Stimulated activated CD4-positive, alpha-beta T cell treated with anti-CD3 and anti-CD28 coated beads, Interleukin-15, amount 100 ng/mL, for 24 hours (primary cell): ENCODE measurements at regions not wholly inside any gene's neighbourhood (a gene's known extent, or its start where the extent isn't known, plus 50 kb on each side); places are given as distances from the start of the nearest gene placed in this dataset.
"Not testable (repeated sequence)": the region's sequence is repeated elsewhere in the genome, so short reads cannot be mapped to it uniquely, and the experiment has no call there.

Experiments used
- DNase-seq: peaks from one replicate; pipeline ENCODE4 v3.0.0-alpha.2; 2020

GRCh38 chr3:106125321-106125720 lies 256.5 kb upstream of the CBLB start:
- no peak for DNase-seq

GRCh38 chr3:106126067-106126845 lies 257.4 kb upstream of the CBLB start:
- no peak for DNase-seq

- no peak for DNase-seq
Measured at GRCh38 chr3:106126846-106127235, 258.0 kb upstream of the CBLB start.

GRCh38 chr3:106129939-106130338 lies 261.1 kb upstream of the CBLB start:
- no peak for DNase-seq

GRCh38 chr3:106130384-106131198 lies 261.8 kb upstream of the CBLB start:
- no peak for DNase-seq

- no peak for DNase-seq
Measured at GRCh38 chr3:106135451-106136160, 266.8 kb upstream of the CBLB start.

- DNase-seq: no peak
Measured at GRCh38 chr3:106139826-106140225, 271.0 kb upstream of the CBLB start.

- no peak for DNase-seq
Measured at GRCh38 chr3:106140431-106140830, 271.6 kb upstream of the CBLB start.

GRCh38 chr3:106144030-106144429 lies 275.2 kb upstream of the CBLB start:
- DNase-seq: no peak

- not testable (repeated sequence) for DNase-seq
Measured at GRCh38 chr3:106148440-106149082, 279.7 kb upstream of the CBLB start.

GRCh38 chr3:106157411-106157810 lies 288.6 kb upstream of the CBLB start:
- no peak for DNase-seq

GRCh38 chr3:106160396-106160795 lies 291.6 kb upstream of the CBLB start:
- DNase-seq: no peak

GRCh38 chr3:106161246-106161645 lies 292.4 kb upstream of the CBLB start:
- no peak for DNase-seq

GRCh38 chr3:106167728-106168127 lies 298.9 kb upstream of the CBLB start:
- no peak for DNase-seq

- DNase-seq: no peak
Measured at GRCh38 chr3:106168962-106169750, 300.3 kb upstream of the CBLB start.

- no peak for DNase-seq
Measured at GRCh38 chr3:106170636-106171035, 301.8 kb upstream of the CBLB start.

- no peak for DNase-seq
Measured at GRCh38 chr3:106172101-106172500, 303.3 kb upstream of the CBLB start.

GRCh38 chr3:106172780-106173179 lies 304.0 kb upstream of the CBLB start:
- no peak for DNase-seq

GRCh38 chr3:106175276-106175675 lies 306.5 kb upstream of the CBLB start:
- no peak for DNase-seq

- DNase-seq: peak; percentile 64
Measured at GRCh38 chr3:106176734-106177133, 307.9 kb upstream of the CBLB start.

GRCh38 chr3:106182950-106183511 lies 314.2 kb upstream of the CBLB start:
- DNase-seq: no peak
